COLO829 (cell line): ENCODE measurements at regions not wholly inside any gene's neighbourhood (a gene's known extent, or its start where the extent isn't known, plus 50 kb on each side); places are given as distances from the start of the nearest gene placed in this dataset.

Source experiments
- DNase-seq: peaks from one replicate; pipeline ENCODE4 v3.0.0; 2012; ENCODE audit warnings: low spot score

DNA sequence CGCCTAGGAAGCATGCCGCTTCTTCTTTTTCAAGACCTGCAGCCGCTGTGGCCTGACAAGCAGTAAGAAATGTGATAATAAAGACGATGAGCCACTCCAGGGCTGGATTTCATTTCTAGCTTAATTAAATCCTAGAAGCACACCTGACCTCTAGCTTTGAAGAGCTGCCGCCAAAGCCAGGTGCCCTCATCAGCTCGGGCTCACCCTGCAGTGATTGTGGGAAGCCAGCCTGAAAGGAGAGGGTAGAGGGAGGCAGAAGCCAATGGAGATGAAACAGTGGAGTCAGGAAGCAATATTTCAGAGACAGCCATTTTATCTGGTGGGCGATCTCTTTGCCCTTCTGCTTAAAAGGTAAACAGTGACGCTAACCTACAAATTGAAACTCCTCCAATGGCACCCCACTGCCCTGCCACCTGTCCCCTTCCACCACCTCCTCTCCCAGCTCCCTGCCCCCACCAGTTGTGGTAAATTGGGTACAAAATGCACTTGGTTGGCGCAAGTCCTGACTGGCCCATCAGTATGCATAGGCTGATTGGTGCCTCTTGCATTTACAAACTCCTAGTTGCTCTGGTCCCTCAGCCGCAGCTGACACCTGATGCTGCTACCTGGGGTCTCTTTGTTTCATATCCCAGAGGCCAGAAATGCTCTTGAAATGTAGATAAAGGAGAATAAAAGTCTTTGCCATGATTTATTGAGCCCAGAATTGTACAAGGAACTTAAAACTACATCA, 385.3 kb downstream of the PDCD6IP start:
- no peak for DNase-seq

DNA sequence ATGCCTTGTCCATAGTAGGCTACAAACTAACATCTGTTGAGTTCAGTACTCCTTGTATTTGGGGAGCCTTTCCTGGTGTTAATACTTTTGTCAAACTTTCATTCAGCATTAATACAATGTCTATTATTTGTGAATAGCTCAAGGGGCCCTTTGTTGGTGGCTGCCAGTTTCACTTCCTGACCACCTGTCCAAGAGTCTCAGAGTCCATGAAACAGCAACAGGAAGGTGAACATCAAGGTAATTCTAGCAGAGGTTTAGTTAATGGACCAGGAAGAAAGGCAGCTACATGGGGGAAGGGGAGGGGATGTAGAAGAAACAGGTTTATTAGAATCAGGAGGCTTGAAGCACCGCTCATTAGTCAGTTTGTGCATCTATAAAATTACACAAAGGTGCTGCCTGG, 386.9 kb downstream of the PDCD6IP start:
- no peak for DNase-seq

DNA sequence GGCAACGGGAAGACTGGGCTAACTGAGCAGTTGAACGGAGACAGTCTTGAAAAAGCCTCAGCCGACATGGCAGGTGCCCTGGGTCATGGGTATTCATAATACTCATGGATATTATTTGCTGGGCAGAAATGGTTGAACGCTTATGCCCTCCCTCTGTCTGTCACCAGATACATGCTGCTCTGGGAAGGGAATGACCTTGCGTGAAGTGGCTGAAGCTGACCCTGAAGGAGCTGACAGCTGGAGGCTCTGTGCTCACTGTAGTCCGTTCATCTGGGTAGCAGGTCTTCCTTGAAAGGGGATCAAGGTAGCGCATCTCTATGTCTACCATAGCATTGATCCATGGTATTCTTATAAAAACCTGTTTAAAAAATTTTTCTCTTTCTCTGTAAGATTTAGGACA, 390.7 kb downstream of the PDCD6IP start:
- DNase-seq = no peak

DNA sequence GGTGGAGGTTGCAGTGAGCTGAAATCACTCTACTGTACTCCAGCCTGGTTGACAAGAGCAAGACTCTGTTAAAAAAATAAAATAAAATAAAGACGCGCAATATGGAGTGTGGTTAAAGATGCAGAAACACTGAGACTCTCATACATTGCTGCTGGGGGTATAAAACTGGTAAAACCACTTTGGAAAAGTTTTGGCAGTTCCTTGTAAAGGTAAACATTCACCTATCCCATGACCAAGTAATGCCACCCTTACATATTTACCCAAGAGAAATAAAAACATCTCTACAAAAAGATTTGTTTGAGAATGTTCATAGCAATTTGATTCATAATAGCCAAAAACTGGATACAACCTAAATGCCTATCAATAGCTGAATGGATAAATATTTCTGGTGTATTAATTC, 398.5 kb downstream of the PDCD6IP start:
- DNase-seq = no peak

DNA sequence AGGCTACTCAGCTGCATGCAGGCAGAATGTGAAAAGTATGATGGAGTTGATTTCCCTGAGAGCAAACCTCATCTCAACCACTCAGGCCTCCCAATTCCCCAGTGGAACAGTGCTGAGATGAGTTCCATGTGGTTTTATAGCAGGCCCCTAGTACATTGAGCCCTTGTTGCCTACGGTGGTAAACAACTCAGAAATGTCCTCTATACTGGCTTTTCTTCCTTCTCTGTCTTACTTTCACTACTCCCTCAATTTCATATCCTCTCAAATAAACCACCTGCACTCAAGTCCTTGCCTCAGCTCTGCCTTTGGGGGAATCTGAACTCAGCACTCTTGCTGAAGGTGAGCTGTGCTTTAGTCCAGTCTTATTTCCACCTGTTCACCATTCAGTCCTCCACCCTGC, 399.9 kb downstream of the PDCD6IP start:
- no peak for DNase-seq

DNA sequence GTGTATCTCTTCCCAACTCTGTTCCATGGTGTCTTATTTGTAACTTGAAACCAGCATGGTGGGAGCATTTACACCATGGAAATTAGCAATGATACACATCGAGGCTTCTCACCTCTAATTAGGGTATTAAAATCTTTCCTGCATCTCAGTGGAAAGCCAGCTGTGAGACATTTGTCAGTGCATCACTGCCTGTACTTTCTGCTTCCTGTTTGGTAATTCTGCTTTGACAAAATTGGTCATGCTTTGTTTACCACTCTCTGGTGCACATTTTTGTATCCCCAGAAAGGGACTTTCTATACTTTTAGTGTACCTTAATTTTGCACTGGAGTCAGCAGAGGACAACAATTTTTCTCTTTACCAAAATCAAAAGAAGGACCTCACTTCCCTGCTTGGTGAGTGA, 402.1 kb downstream of the PDCD6IP start:
- no peak for DNase-seq

DNA sequence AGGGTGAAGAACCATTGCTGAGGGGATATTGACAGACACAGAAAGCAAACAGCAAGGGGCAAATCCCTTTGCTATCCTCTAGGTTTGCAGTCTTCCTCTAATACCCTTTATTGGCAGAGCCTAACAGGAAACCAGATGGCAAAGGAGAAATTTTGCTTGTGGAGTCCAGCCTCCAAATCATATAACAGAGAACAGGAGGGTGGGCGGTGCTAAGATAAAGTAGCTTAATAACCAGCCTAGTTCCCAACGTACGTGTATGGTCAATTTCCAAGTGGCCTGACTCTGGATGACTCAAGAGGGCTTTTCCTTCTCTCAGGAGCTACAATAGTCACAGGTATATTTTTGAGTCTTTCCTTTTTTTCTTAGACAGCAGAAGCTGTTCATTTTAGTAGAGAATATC, 404.5 kb downstream of the PDCD6IP start:
- DNase-seq = no peak

DNA sequence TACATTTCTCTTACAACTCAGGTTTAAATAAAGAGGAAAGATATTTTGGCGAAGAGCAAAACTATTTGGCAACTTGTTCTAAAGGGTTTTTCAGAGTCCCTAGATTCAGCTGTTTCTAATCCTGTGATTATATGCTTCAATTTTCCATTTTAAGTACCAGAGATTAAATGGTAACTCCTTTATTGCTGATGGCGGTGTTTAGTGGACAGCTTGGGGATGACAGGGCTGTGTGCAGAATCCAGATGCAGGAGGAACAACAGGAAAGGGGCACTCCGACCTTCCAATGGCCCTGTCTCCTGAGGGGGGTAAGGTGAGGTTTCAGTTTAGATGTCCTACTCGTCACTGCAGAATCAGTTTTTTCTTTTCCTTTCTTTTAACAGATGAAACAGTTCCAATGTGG, 405.0 kb downstream of the PDCD6IP start:
- no peak for DNase-seq

DNA sequence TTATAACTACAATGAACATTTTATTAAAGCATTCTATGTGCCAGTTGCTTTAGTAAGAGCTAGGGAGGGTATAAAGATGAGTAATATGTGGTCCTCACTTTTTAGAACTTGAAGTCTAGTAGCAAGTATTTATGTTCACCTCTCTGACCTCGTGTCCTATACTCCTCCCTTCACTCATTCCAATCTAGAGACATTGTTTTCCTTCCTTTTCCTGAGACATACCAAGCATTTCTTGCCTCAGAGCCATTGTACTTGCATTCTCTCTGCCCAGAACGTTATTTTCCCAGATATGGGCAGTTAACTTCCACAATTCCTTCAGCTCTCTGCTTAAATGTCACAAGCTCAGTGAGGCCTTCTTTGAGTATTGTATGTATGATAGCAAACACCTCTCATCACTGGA, 408.6 kb downstream of the PDCD6IP start:
- DNase-seq = no peak

DNA sequence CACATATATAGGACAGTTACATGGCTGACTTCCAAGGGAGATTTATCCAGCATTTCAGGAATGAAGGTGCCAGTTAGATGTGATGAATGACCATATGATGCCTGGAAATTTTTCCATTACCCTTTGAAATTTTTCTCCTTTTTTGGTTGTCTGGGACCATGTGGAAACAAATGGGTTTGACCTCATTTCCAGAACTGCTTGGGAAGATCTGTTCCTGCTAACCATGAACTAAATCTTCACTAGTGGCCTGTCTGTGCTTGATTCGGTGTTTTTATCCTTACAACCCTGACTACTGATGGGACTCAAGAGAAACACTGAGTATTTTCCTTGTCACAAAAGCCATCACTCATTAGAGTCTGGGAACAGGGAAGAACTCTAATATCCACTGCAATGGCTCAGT, 409.4 kb downstream of the PDCD6IP start:
- no peak for DNase-seq

DNA sequence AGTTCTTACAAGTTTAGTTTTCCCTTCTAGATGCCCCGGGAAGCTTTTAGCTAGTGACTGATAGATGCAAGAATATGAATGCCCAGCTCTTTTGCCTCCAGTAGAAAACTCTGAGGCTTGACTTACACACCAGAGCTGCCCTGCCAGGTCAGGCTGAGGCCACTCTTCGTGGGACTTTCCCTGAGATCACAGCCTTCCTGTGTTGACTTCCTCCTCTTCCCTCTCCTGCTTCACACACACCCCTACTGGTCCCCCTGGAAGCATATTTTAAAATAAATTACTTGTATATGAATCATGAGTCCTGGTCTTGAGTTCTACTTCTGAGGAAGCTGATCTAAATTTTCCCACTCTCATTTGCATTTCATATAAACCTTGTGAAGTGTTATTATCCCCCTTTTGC, 413.7 kb downstream of the PDCD6IP start:
- no peak for DNase-seq

DNA sequence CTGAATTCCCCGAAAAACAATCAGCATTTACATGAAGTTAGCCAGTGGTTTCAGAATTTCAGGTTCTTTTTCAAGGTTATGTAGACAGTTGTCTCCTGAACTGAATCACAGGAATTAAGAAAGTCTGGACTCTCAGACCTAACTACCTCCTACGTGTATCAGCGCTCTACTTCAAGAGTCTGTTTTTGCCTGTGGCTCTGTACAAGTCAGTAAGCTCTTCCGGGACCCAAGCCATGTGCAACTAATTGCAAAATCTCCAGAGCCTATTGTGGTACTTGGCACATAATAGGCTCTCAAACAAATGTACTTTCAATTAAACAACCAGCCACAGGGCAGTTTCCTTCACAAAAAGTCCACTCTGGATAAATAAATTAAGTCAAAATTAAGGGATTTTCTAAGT, 414.2 kb downstream of the PDCD6IP start:
- DNase-seq = no peak

DNA sequence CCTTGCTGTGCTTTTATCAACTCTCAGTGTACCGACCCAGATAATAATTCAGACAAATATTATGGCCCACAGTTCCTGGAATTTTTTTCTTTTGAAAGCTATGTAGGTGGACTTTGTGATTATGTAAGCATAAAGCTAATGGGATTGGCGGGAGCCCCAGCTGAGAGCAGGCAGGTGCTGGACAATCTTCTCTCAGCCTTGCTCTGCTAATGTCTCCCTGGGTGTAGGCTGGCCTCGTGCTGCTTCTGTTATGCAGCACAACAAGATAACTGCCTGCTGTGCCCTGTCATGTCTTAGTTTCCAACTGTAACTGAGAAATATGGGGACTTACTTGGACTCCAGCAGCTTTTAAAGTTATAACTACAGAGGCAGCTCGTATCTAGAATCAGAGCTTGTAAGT, 415.0 kb downstream of the PDCD6IP start:
- DNase-seq = no peak

DNA sequence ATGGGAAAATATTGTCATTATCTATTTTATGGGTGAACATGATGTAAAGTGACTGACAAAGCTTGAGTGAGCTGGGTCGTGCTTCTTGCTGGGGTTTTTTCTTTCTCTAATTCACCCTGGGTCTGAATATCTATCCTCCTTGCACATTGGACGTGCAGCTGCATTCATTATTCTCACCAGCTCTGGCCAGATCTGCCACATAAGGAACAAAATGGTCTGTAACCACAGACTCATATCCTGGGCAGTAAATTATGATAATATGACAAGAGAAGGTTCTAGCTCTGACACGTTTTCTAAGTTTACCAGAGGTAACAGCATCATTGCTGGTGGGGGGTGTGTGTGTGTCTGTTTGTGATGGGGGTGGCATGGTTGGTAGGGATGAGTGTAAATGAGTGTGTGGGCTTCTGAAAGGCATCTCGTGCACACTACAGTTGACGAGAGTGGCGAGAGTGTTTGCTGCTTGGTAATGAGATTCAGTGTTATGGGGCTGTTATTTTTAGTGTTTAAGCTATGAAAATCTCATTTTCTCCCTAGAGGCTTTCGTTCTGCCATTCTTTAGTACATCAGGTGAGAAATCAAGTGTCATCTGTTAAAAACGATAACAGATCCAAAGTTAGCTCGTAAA, 418.4 kb downstream of the PDCD6IP start:
- DNase-seq = no peak

DNA sequence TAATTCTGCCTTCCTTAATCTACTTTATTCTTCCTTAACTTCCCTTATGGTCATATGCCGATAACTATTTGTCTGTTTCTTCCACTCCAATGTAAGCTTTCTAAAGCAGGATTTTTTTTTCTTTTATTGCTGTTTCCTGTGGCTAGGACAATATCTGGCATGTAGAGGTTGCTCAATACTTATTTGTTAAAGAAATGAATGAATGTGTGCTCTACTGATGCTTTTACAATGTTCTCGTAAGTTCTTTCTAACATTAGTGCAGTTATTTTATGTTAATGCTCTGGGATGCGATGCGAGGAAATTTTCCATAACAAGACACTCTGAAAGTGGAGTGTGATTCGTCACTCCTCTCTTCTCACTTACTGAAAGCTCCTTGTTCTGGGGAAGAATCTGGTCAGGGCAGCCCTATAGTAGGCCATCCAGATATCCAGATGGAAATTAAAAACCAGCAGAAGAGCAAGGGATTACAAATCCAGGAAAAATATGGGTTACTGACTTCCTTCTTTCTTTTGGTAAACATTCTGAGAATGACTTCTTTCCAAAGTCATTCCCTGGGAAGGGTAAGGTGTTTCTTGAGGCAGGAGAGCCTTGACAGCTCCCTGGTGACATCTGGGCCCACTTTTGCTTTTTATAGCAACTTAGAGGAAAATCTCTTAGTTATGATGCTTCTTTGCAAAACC, 420.4 kb downstream of the PDCD6IP start:
- DNase-seq = no peak

DNA sequence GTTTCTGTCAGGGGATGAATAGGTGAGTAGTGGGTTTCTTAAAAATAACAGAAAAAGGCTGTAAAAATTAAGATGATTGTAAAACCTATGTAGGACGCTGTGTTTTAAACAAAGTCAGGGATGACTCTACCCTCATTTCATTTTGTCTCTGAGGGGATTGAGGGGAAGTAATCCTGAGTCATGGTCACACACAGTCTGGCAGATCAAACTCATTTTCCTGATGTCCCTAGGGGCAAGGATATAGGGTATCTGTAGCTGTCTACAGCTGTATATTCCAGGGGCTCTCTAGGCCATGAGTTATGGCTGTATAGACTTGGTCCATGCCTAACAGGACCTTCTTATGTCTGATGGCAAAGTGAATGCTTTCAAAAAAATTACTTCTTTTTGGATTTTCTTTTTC, 421.1 kb downstream of the PDCD6IP start:
- DNase-seq = no peak

DNA sequence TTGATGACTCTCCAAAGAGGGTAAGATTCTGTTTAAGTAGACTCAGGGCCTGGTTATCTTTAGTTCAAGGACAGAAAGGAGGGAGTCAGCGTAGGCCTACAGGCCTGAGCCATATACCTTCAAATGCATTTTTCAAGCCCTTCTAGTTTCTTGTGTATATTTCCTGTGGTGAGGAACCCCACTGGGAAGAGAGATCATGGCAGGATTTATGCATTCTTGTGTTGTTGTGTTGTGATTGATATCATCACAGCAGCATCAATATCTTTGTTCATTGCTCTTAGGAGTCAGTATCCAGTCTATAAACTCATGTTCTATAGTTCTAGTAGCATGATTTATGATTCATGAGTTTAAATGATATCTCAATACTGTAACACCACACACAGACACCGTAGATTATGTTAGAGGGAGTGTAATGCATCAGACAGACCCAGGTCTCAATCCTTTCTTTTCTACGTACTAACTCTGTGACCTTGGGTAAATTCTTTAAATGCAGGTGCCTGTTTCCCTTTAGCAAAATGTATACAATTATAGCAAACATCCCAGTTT, 427.5 kb downstream of the PDCD6IP start:
- no peak for DNase-seq

DNA sequence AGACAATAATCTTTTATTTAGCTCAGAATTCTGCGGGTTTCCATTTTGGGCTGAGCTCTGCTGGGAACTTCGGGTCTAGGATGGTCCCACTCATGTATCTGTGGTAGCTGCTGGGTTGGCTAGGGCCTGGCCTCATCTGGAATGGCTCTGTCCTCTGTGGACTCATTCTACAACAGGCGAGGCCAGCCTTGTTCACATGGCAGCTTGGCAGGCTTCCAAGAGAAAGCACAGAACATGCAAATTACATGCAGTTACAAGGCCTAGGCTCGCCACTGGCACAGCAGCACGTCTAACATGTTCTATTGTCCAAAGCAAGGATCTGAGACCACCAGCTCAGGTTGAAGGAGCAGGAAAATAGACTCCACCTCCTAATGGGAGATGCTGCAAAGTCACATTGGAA, 431.4 kb downstream of the PDCD6IP start:
- no peak for DNase-seq

DNA sequence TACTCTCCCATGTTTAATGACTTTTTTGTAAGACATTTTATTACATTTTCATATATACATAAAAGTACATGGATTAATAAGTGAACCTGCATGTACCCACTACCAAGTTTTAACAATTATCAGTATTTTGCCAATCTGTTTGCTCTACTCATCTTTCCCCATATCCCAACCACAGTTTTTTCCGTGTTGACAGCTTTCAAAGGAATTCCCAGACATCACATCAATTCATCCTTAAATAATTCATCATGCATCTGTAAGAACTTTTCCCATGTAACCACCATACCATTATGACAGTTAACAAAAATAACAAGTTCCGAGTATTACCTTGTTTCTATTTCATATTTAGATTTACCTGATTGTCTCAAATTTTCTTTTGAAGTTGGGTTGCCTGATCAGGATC, 436.7 kb downstream of the PDCD6IP start:
- DNase-seq = no peak

DNA sequence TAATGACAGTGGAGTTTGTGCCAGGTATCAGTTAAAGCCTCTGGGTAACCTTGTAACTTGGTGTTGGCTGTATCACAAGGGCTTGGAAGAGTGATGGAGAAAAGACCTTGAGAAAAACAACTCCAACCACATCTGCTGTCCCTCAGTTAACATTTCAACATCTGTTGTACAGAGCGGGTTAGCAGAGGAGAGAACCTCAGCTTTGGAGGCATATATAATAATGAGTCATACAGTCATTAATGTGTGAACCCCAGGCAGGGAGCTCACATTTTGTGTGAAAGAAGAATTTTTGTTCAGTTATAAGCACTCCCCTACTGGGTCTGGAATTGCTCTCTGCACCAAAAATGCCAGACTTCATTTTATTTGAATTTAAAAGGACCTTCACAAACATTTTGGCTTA, 439.5 kb downstream of the PDCD6IP start:
- no peak for DNase-seq

DNA sequence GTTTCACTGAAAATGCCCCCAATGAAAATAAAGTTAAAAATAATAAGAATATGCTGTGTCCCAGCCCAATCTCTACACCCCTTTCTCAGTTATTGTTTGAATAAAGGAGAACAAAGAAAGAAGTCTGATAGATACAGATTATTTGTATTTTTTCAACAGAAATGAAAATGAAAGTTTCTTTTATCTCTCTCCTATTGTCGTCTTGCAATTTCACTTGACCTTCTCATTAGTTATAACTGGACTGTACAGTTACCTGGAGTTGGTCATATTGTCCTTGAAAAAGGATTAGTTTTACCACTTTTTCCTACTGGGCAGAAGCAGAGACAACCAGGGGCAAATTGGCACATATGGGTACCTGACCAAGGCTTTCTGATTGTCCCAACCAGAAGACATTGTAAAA, 440.0 kb downstream of the PDCD6IP start:
- no peak for DNase-seq

DNA sequence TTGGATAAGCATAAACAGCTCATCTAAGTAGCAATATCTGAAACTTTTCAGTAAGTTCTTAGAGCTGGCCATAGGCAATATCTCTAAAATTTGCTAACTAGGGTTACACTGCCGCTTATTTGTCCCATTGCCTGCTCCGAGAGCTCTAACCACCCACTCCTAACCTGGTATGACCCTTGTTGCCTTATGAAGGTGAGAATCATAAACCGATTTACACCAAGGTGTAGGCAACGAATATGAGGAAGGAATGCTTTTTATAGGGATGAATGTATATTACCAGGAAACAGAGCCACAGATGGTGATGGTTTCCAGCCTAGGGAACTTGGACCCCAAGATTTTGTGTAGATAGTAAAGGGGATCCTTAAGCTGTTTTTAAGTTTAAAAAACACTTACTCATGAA, 440.9 kb downstream of the PDCD6IP start:
- DNase-seq = no peak

DNA sequence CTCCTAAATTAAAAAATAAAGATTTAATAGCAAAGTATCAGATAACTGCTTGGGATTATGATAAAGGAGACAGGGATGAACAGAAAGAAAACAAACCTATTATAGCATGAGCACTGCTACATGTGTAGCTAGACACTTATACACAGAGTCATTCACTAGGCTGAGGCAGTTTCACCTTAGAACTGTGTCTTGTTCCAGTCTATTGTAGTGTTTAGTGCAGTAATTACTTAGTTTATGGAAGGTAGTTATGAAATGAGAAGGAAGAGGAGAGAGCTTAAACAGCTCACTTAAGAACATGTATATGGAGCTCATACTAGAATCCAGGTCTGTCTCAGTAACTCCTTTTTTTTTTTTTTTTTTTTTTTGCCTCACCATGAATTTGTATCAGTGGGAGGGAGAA, 441.4 kb downstream of the PDCD6IP start:
- no peak for DNase-seq
